DND-41 (cell line): ENCODE measurements at regions not wholly inside any gene's neighbourhood (a gene's known extent, or its start where the extent isn't known, plus 50 kb on each side); places are given as distances from the start of the nearest gene placed in this dataset.

ENCODE experiments used
- EZH2 ChIP-seq: IDR thresholded peaks from 3 replicates; pipeline ENCODE4 v1.6.1; 2012; ENCODE audit warnings: borderline replicate concordance, low read depth, mild to moderate bottlenecking, moderate library complexity, low read length, inconsistent platforms; ENCODE audit not compliant: severe bottlenecking
- TF ChIP-seq, protein P1 (sequence below): IDR thresholded peaks from 2 replicates; pipeline ENCODE4 v1.5.1; 2012; ENCODE audit warnings: borderline replicate concordance, low read length, moderate library complexity, mild to moderate bottlenecking; ENCODE audit not compliant: poor library complexity, severe bottlenecking; ENCODE audit errors: extremely low read depth

- TF ChIP-seq, protein P1, sequence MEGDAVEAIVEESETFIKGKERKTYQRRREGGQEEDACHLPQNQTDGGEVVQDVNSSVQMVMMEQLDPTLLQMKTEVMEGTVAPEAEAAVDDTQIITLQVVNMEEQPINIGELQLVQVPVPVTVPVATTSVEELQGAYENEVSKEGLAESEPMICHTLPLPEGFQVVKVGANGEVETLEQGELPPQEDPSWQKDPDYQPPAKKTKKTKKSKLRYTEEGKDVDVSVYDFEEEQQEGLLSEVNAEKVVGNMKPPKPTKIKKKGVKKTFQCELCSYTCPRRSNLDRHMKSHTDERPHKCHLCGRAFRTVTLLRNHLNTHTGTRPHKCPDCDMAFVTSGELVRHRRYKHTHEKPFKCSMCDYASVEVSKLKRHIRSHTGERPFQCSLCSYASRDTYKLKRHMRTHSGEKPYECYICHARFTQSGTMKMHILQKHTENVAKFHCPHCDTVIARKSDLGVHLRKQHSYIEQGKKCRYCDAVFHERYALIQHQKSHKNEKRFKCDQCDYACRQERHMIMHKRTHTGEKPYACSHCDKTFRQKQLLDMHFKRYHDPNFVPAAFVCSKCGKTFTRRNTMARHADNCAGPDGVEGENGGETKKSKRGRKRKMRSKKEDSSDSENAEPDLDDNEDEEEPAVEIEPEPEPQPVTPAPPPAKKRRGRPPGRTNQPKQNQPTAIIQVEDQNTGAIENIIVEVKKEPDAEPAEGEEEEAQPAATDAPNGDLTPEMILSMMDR = no peak
- TF ChIP-seq EZH2 = no peak
These were observed 307.8 kb upstream of the POM121L12 start for GRCh38 chr7:52727632-52728031.
